ENCODE measurements at regions not wholly inside any gene's neighbourhood (a gene's known extent, or its start where the extent isn't known, plus 50 kb on each side); places are given as distances from the start of the nearest gene placed in this dataset.

DNA sequence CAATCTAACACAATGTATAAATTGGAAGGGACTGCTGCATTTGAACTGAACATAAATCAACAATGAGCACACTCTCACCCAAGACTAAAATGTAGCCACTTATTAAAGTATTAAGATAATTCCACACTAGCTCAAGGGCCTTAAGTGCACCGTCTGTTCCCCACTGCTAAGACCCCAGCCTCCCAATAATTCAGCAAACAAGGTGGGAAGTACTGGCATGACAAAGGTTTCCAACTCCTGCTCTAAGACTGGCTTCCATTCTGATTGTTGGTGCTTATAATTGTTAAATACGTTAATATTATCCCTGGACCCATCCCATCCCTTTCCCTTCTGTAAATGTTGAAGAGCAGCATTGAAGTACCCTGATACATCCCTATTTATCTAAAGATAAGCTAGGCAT is 636.7 kb downstream of the NR2F1-AS1 start:
- Histone ChIP-seq H3K9me3 (ENCODE audit: control extremely low read depth in 1 of 3, control insufficient read depth in 2 of 3, insufficient read depth in 1 of 3, low read length in 2 of 3) (peaks cover 0 to 8% (median 0%) of the 10 kb centered on the region in 3 donors), H3K9ac (ENCODE audit: low read length) (no peak overlapping the region), H3K36me3 (replicated peaks in 1 of 2; ENCODE audit: control extremely low read depth in 1 of 2, control insufficient read depth in 1 of 2, extremely low read depth in 1 of 2, insufficient read depth in 2 of 2, low read length in 1 of 2) (no peaks in the 10 kb centered on the region), H3K27me3 (replicated peaks in 1 of 4; ENCODE audit: control extremely low read depth in 1 of 4, control insufficient read depth in 3 of 4, insufficient read depth in 4 of 4, low read length in 3 of 4) (no peaks in the 10 kb centered on the region), H3K79me2 (ENCODE audit: control insufficient read depth, insufficient read depth, low read length) (no peaks in the 10 kb centered on the region), H3K4me2 (replicated peaks; ENCODE audit: low read depth, low read length, poor library complexity, severe bottlenecking) (no peak overlapping the region), H3K27ac (ENCODE audit: low read length in 2 of 2) (no peak overlapping the region), H4K20me1 (ENCODE audit: control insufficient read depth, insufficient read depth, low read length, poor library complexity, severe bottlenecking) (no peaks in the 10 kb centered on the region), H3K4me1 (ENCODE audit: control insufficient read depth in 2 of 2, insufficient read depth in 2 of 2, low read length in 2 of 2) (no peaks in the 10 kb centered on the region), H3K4me3 (ENCODE audit: control extremely low read depth in 1 of 5, extremely low read depth in 1 of 5, insufficient read depth in 1 of 5, low read depth in 2 of 5, low read length in 4 of 5) (no peak overlapping the region), H2AFZ (ENCODE audit: insufficient read depth, low read depth, low read length, poor library complexity, severe bottlenecking) (no peak overlapping the region)
- CTCF ChIA-PET, result no interaction called here
- Mint-ChIP-seq H3K4me1 (no peaks in the 10 kb centered on the region), H3K27me3 (no peaks in the 10 kb centered on the region), H3K9me3 (ENCODE audit: insufficient read depth) (peaks cover 3% of the 10 kb centered on the region), H3K4me3 (no peak overlapping the region), H3K27ac (no peak overlapping the region)
- ATAC-seq (ENCODE audit: low read depth), result no peak
- intact Hi-C loops (cut with micrococcal nuclease), result no loop called here
- TF ChIP-seq, protein P1, sequence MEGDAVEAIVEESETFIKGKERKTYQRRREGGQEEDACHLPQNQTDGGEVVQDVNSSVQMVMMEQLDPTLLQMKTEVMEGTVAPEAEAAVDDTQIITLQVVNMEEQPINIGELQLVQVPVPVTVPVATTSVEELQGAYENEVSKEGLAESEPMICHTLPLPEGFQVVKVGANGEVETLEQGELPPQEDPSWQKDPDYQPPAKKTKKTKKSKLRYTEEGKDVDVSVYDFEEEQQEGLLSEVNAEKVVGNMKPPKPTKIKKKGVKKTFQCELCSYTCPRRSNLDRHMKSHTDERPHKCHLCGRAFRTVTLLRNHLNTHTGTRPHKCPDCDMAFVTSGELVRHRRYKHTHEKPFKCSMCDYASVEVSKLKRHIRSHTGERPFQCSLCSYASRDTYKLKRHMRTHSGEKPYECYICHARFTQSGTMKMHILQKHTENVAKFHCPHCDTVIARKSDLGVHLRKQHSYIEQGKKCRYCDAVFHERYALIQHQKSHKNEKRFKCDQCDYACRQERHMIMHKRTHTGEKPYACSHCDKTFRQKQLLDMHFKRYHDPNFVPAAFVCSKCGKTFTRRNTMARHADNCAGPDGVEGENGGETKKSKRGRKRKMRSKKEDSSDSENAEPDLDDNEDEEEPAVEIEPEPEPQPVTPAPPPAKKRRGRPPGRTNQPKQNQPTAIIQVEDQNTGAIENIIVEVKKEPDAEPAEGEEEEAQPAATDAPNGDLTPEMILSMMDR (IDR thresholded peaks at IDR 0.05), result no peak
- TF ChIP-seq EZH2 (IDR thresholded peaks at IDR 0.05; ENCODE audit: borderline replicate concordance, insufficient read depth, low read depth, low read length, poor library complexity, severe bottlenecking), result no peak
- DNase-seq, result no peak
- WGBS (ENCODE audit: insufficient coverage), result no CpG with 5 or more reads among the region's 2 CpGs
- POLR2A ChIA-PET, result no interaction called here

DNA sequence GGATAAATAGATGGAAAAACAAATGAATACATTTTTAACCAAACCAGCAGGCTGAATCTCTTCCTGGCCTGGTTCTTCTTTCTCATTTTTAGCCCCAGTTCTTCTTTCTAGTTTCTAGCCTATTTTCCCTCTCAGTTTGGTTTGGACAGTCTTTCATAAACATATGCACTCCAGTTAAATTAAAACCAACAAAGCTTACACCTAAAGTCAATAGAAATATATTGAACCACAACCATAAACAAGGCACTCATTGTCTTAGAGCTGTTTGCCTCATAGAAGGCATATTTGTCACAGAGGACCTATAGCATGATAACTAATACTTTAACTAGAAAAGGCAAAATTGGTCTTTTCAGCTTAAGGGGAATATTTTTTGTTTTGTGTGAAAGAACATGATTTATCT is 638.3 kb downstream of the NR2F1-AS1 start:
- ChIA-PET POLR2A (no interaction called here), CTCF (no interaction called here)
- H3K4me3 Mint-ChIP-seq, result no peak overlapping the region
- no peaks in the 10 kb centered on the region for H3K27me3 Mint-ChIP-seq
- Histone ChIP-seq H4K20me1 (ENCODE audit: control insufficient read depth, insufficient read depth, low read length, poor library complexity, severe bottlenecking) (no peaks in the 10 kb centered on the region), H3K36me3 (replicated peaks in 1 of 2; ENCODE audit: control extremely low read depth in 1 of 2, control insufficient read depth in 1 of 2, extremely low read depth in 1 of 2, insufficient read depth in 2 of 2, low read length in 1 of 2) (no peaks in the 10 kb centered on the region), H3K27ac (ENCODE audit: low read length in 2 of 2) (no peak overlapping the region), H3K4me1 (ENCODE audit: control insufficient read depth in 2 of 2, insufficient read depth in 2 of 2, low read length in 2 of 2) (no peaks in the 10 kb centered on the region), H3K4me2 (replicated peaks; ENCODE audit: low read depth, low read length, poor library complexity, severe bottlenecking) (no peak overlapping the region), H3K79me2 (ENCODE audit: control insufficient read depth, insufficient read depth, low read length) (no peaks in the 10 kb centered on the region), H3K9ac (ENCODE audit: low read length) (no peak overlapping the region), H3K27me3 (replicated peaks in 1 of 4; ENCODE audit: control extremely low read depth in 1 of 4, control insufficient read depth in 3 of 4, insufficient read depth in 4 of 4, low read length in 3 of 4) (no peaks in the 10 kb centered on the region), H3K9me3 (ENCODE audit: control extremely low read depth in 1 of 3, control insufficient read depth in 2 of 3, insufficient read depth in 1 of 3, low read length in 2 of 3) (peaks cover 0 to 8% (median 0%) of the 10 kb centered on the region in 3 donors), H3K4me3 (ENCODE audit: control extremely low read depth in 1 of 5, extremely low read depth in 1 of 5, insufficient read depth in 1 of 5, low read depth in 2 of 5, low read length in 4 of 5) (no peak overlapping the region), H2AFZ (ENCODE audit: insufficient read depth, low read depth, low read length, poor library complexity, severe bottlenecking) (no peak overlapping the region)
- intact Hi-C loops (cut with micrococcal nuclease), result no loop called here
- no peak for TF ChIP-seq EZH2 (IDR thresholded peaks at IDR 0.05; ENCODE audit: borderline replicate concordance, insufficient read depth, low read depth, low read length, poor library complexity, severe bottlenecking)
- TF ChIP-seq, protein P1 (IDR thresholded peaks at IDR 0.05), result no peak
- H3K27ac Mint-ChIP-seq, result no peak overlapping the region
- no peaks in the 10 kb centered on the region for H3K9me3 Mint-ChIP-seq (ENCODE audit: insufficient read depth)
- ATAC-seq (ENCODE audit: low read depth), result no peak
- H3K4me1 Mint-ChIP-seq, result no peaks in the 10 kb centered on the region
- no peak for DNase-seq

Measured in B cell (primary cell).